T-cell (primary cell): ENCODE measurements at regions not wholly inside any gene's neighbourhood (a gene's known extent, or its start where the extent isn't known, plus 50 kb on each side); places are given as distances from the start of the nearest gene placed in this dataset.

Experiments
- ATAC-seq, 4 experiments: fragments of 200-7000 bp in 3 of 4; fragments of 150-1000 bp in 1 of 4; cut with Tn5 transposase; replicated peaks in 1 of 4; 1 replicate in 3 of 4; 2 replicates in 1 of 4; pipeline ENCODE4 v1.10.0; 2021; ENCODE audit warnings: moderate library complexity in 3 of 4, mild to moderate bottlenecking in 2 of 4, moderate number of reproducible peaks in 1 of 4
- CTCF ChIA-PET, 2 donors: fragments of 300-600 bp; sonication (Branson Sonifier 250); formaldehyde crosslinking; loops; one replicate each; lab custom pipeline; 2022; ENCODE audit warnings: antibody characterized with exemption in 2 of 2; lab: Charles Lee
- POLR2A ChIA-PET, 2 donors: fragments of 300-600 bp; sonication (Branson Sonifier 250); formaldehyde crosslinking; loops; one replicate each; lab custom pipeline; 2022; ENCODE audit warnings: antibody characterized with exemption in 2 of 2; lab: Charles Lee
- DNase-seq, 35 experiments: peaks; one replicate each; pipeline versions ENCODE4 v3.0.0 to v3.0.0-alpha.2; 2013 to 2023
- H3K27ac ChIP-seq: one replicate; pipeline ENCODE4 v1.5.1; 2013; ENCODE audit warnings: low read length
- H3K27me3 ChIP-seq, 2 experiments: replicated peaks in 1 of 2; 1 replicate in 1 of 2; 2 replicates in 1 of 2; pipeline versions ENCODE4 v1.6.1 to v1.7.0; 2013; ENCODE audit warnings: low read length in 1 of 2, mixed read lengths in 1 of 2; ENCODE audit not compliant: control insufficient read depth in 2 of 2, insufficient read depth in 2 of 2; ENCODE audit errors: extremely low read depth in 1 of 2
- H3K36me3 ChIP-seq, 2 donors: 1 replicate in 1 of 2; 2 replicates in 1 of 2; pipeline versions ENCODE4 v1.6.1 to v1.7.0; 2013; ENCODE audit warnings: low read length in 1 of 2; ENCODE audit not compliant: control insufficient read depth in 2 of 2, insufficient read depth in 1 of 2; ENCODE audit errors: extremely low read depth in 1 of 2
- H3K4me1 ChIP-seq, 2 experiments: 1 replicate in 1 of 2; 2 replicates in 1 of 2; pipeline versions ENCODE4 v1.6.1 to v1.7.0; 2013; ENCODE audit warnings: low read length in 2 of 2, mixed read lengths in 1 of 2; ENCODE audit not compliant: insufficient read depth in 2 of 2, control insufficient read depth in 1 of 2; ENCODE audit errors: extremely low read depth in 1 of 2
- H3K4me3 ChIP-seq, 2 donors: 1 replicate in 1 of 2; 2 replicates in 1 of 2; pipeline versions ENCODE4 v1.5.1 to v1.7.0; 2013; ENCODE audit warnings: mild to moderate bottlenecking in 2 of 2, low read length in 1 of 2, moderate library complexity in 1 of 2; ENCODE audit not compliant: control insufficient read depth in 1 of 2; ENCODE audit errors: extremely low read depth in 1 of 2
- H3K9me3 ChIP-seq: 2 replicates; pipeline ENCODE4 v1.7.0; 2013
- H3K27ac Mint-ChIP-seq, 2 donors: one replicate each; pipeline ENCODE4 v1.8.0; 2020 to 2021; ENCODE audit warnings: mild to moderate bottlenecking in 2 of 2, mixed read lengths in 2 of 2
- H3K27me3 Mint-ChIP-seq, 2 donors: one replicate each; pipeline ENCODE4 v1.8.0; 2021 to 2022; ENCODE audit warnings: mixed read lengths in 2 of 2
- H3K36me3 Mint-ChIP-seq: one replicate; pipeline ENCODE4 v1.8.0; 2021; ENCODE audit warnings: mixed read lengths
- H3K4me1 Mint-ChIP-seq, 3 donors: one replicate each; pipeline ENCODE4 v1.8.0; 2020 to 2022; ENCODE audit warnings: mixed read lengths in 3 of 3, mild to moderate bottlenecking in 1 of 3
- H3K4me3 Mint-ChIP-seq, 3 donors: one replicate each; pipeline ENCODE4 v1.8.0; 2020 to 2022; ENCODE audit warnings: mild to moderate bottlenecking in 3 of 3, mixed read lengths in 3 of 3, moderate library complexity in 3 of 3
- H3K9me3 Mint-ChIP-seq, 3 donors: one replicate each; pipeline ENCODE4 v1.8.0; 2020 to 2022; ENCODE audit warnings: mixed read lengths in 3 of 3
- WGBS: methylation state at CpG from one replicate; pipeline ENCODE4 v1.1.5; 2013; ENCODE audit warnings: missing lambda C conversion rate; ENCODE audit not compliant: insufficient coverage; 5-methylcytosine and 5-hydroxymethylcytosine counted together

GRCh38 chr2:137842952-137843351, 121.3 kb upstream of the HNMT start:
- no peak for ATAC-seq
- no peaks in the 10 kb centered on the region for H3K36me3 Mint-ChIP-seq
- ChIA-PET CTCF (interaction anchor here (0.6 to 1.2 kb wide), 2 partner anchors 10 to 1419 kb away, joined by 4 to 5 read pairs; no protein-coding TSS in a partner anchor), POLR2A (no interaction called here)
- no peaks in the 10 kb centered on the region for H3K4me1 ChIP-seq
- H3K27me3 ChIP-seq: no peaks in the 10 kb centered on the region
- H3K27ac ChIP-seq: no peak overlapping the region
- H3K27ac Mint-ChIP-seq: no peak overlapping the region
- H3K9me3 Mint-ChIP-seq: no peaks in the 10 kb centered on the region
- DNase-seq: no peak
- no peaks in the 10 kb centered on the region for H3K9me3 ChIP-seq
- H3K4me3 Mint-ChIP-seq: no peak overlapping the region
- H3K27me3 Mint-ChIP-seq: peaks cover 0 to 4% of the 10 kb centered on the region in 2 donors
- H3K36me3 ChIP-seq: no peaks in the 10 kb centered on the region
- H3K4me1 Mint-ChIP-seq: no peaks in the 10 kb centered on the region
- no peak overlapping the region for H3K4me3 ChIP-seq
- WGBS: no CpG with 5 or more reads among the region's 3 CpGs

DNA sequence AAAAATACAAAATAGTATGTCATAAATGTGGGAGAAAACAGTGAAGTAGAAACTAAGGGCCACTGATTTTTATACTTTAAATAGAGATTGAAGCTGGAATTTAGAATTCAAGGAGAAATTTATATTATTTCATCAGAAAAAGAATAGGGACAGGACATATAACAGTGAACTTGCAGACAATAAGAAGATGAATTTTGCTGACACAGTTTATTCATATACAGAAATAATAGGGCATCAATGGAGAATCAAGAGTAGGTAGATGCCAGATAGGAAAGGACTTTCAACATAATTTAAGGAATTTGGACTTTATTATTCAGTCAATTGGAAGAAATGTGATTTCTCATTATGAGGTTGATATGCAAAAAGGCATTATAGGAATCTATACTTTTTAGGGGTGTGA, 118.9 kb upstream of the HNMT start:
- Histone ChIP-seq H3K4me3 (no peak overlapping the region), H3K36me3 (no peaks in the 10 kb centered on the region), H3K27ac (no peak overlapping the region), H3K4me1 (no peaks in the 10 kb centered on the region), H3K9me3 (no peaks in the 10 kb centered on the region), H3K27me3 (no peaks in the 10 kb centered on the region)
- CTCF ChIA-PET: no interaction called here
- no peak overlapping the region for H3K27ac Mint-ChIP-seq
- POLR2A ChIA-PET: no interaction called here
- H3K4me3 Mint-ChIP-seq: no peak overlapping the region
- no peaks in the 10 kb centered on the region for H3K9me3 Mint-ChIP-seq
- no peaks in the 10 kb centered on the region for H3K36me3 Mint-ChIP-seq
- peaks cover 6 to 10% of the 10 kb centered on the region in 2 donors for H3K27me3 Mint-ChIP-seq
- H3K4me1 Mint-ChIP-seq: no peaks in the 10 kb centered on the region
- ATAC-seq (no peak), DNase-seq (no peak)

- no peak for ATAC-seq
- Histone ChIP-seq H3K27ac (no peak overlapping the region), H3K36me3 (no peaks in the 10 kb centered on the region), H3K4me3 (no peak overlapping the region), H3K27me3 (no peaks in the 10 kb centered on the region), H3K4me1 (no peaks in the 10 kb centered on the region), H3K9me3 (no peaks in the 10 kb centered on the region)
- Mint-ChIP-seq H3K27ac (no peak overlapping the region), H3K36me3 (no peaks in the 10 kb centered on the region), H3K4me3 (no peak overlapping the region), H3K4me1 (no peaks in the 10 kb centered on the region), H3K27me3 (peaks cover 6 to 10% of the 10 kb centered on the region in 2 donors), H3K9me3 (no peaks in the 10 kb centered on the region)
- no CpG with 5 or more reads among the region's 2 CpGs for WGBS
- no peak for DNase-seq
- POLR2A ChIA-PET: no interaction called here
- CTCF ChIA-PET: interaction anchor here (0.8 to 1.5 kb wide), 2 partner anchors 16 to 24 kb away, joined by 3 to 4 read pairs; no protein-coding TSS in a partner anchor
These were observed 117.3 kb upstream of the HNMT start for GRCh38 chr2:137846993-137847392.

DNA sequence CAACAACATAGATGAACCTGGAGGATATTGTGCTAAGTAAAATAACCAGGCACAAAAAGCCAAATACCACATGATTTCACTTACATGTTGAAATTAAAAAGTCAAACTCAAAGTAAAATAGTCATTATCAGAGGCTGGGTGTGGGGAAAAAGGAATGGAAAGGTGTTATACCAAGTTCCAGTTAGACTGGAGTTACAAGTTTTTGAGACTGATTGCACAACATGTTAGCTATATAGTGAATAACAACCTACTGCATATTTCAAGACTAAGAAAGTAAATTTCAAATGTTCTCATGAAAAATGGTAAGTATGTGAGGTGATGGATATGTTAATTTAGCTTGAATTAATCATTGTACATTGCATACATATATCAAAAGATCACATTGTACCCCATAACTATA, 116.8 kb upstream of the HNMT start:
- Mint-ChIP-seq H3K27ac (no peak overlapping the region), H3K36me3 (no peaks in the 10 kb centered on the region), H3K4me1 (no peaks in the 10 kb centered on the region), H3K27me3 (peaks cover 6 to 10% of the 10 kb centered on the region in 2 donors), H3K9me3 (peaks cover 0 to 3% (median 0%) of the 10 kb centered on the region in 3 donors), H3K4me3 (no peak overlapping the region)
- Histone ChIP-seq H3K36me3 (no peaks in the 10 kb centered on the region), H3K4me3 (no peak overlapping the region), H3K9me3 (no peaks in the 10 kb centered on the region), H3K4me1 (no peaks in the 10 kb centered on the region), H3K27ac (no peak overlapping the region), H3K27me3 (no peaks in the 10 kb centered on the region)
- ChIA-PET POLR2A (no interaction called here), CTCF (interaction anchor here (0.8 to 1.5 kb wide), 2 partner anchors 16 to 24 kb away, joined by 3 to 4 read pairs; no protein-coding TSS in a partner anchor)
- DNase-seq (no peak), ATAC-seq (no peak)

DNA sequence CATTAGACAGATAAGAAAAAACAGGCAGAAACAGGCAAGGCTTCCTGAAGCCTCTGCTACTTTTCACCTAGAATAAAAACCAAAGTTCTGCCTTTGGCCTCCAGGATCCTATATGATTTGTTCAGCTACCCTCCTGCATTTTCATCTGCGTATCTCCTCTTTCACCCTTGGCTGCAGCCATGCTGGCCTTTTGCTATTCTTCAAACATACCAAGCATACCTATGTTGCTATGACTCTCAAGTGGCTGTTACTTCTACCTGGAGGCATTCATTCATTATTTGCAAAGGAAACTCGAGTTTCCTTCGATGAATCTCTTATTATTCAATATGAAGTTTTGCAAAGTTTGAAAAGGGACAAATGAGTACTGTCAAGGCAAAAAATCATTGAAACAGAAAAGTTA, 106.4 kb upstream of the HNMT start:
- Mint-ChIP-seq H3K27ac (no peak overlapping the region), H3K4me1 (no peaks in the 10 kb centered on the region), H3K9me3 (no peaks in the 10 kb centered on the region), H3K36me3 (no peaks in the 10 kb centered on the region), H3K27me3 (peaks cover 8 to 16% of the 10 kb centered on the region in 2 donors), H3K4me3 (no peak overlapping the region)
- no peak overlapping the region for H3K4me3 ChIP-seq
- CTCF ChIA-PET: no interaction called here
- DNase-seq (no peak), ATAC-seq (no peak)
- H3K27me3 ChIP-seq: no peaks in the 10 kb centered on the region
- POLR2A ChIA-PET: no interaction called here
- H3K36me3 ChIP-seq: no peaks in the 10 kb centered on the region
- WGBS: 100% methylated on average over 1 of the region's 3 CpGs
- H3K27ac ChIP-seq: no peak overlapping the region
- no peaks in the 10 kb centered on the region for H3K4me1 ChIP-seq
- H3K9me3 ChIP-seq: no peaks in the 10 kb centered on the region

DNA sequence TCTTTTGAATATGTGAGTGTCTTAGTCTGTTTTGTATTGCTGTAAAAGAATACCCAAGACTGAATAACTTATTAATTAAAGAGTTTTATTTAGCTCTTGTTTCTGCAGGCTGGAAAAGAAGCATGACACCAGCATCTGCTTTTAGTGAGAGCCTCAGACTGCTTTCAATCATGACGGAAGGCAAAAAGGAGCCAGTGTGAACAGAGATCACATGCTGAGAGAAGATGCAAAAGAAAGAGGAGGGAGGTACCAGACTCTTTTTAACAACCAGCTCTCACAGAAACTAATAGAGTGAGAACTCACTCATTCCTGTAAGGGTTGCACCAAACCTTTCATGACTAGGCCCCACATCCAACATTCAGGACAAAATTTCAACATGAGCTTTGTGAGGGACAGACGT, 101.6 kb upstream of the HNMT start:
- H3K27ac Mint-ChIP-seq: no peak overlapping the region
- no peaks in the 10 kb centered on the region for H3K36me3 Mint-ChIP-seq
- Histone ChIP-seq H3K9me3 (no peaks in the 10 kb centered on the region), H3K4me3 (no peak overlapping the region), H3K27ac (no peak overlapping the region), H3K36me3 (no peaks in the 10 kb centered on the region), H3K4me1 (no peaks in the 10 kb centered on the region), H3K27me3 (no peaks in the 10 kb centered on the region)
- no peak overlapping the region for H3K4me3 Mint-ChIP-seq
- DNase-seq: no peak
- H3K4me1 Mint-ChIP-seq: no peaks in the 10 kb centered on the region
- CTCF ChIA-PET: interaction anchor here in 1 of 2 donors (0.6 to 1.1 kb wide), 2 partner anchors 15 to 965 kb away, joined by 4 read pairs; no protein-coding TSS in a partner anchor
- no peaks in the 10 kb centered on the region for H3K9me3 Mint-ChIP-seq
- no CpG with 5 or more reads among the region's 2 CpGs for WGBS
- ATAC-seq: no peak
- POLR2A ChIA-PET: no interaction called here
- H3K27me3 Mint-ChIP-seq: peaks cover 6 to 16% of the 10 kb centered on the region in 2 donors
